Pancreas (tissue), 10 donors: ENCODE measurements at regions not wholly inside any gene's neighbourhood (a gene's known extent, or its start where the extent isn't known, plus 50 kb on each side); places are given as distances from the start of the nearest gene placed in this dataset.

ENCODE experiments used
- ATAC-seq, 4 donors: fragments of 200-7000 bp; cut with Tn5 transposase; one replicate each; pipeline versions ENCODE4 v1.8.0 to v1.9.1; 2020; ENCODE audit warnings: mild to moderate bottlenecking in 4 of 4, moderate library complexity in 4 of 4
- DNase-seq, 6 donors: peaks; one replicate each; pipeline ENCODE4 v3.0.0-alpha.2; 2020
- FAIRE-seq: peaks from 2 replicates; lab custom pipeline; 2012; peaks lifted over from hg19 to GRCh38; lab: Jason Lieb, UNC
- H3K27ac ChIP-seq, 4 donors: fragments of 200-600 bp; sonication (generic); 1 replicate in 3 of 4; 2 replicates in 1 of 4; pipeline versions ENCODE4 v1.5.0 to v1.8.0; 2020
- H3K27me3 ChIP-seq, 4 donors: fragments of 200-600 bp; one replicate each; pipeline ENCODE4 v1.8.0; 2021
- H3K36me3 ChIP-seq, 3 donors: fragments of 200-600 bp; sonication (generic) in 1 of 3; one replicate each; pipeline versions ENCODE4 v1.5.0 to v1.8.0; 2020 to 2021
- H3K4me1 ChIP-seq, 3 donors: fragments of 200-600 bp; one replicate each; pipeline ENCODE4 v1.8.0; 2021
- H3K4me3 ChIP-seq, 4 donors: fragments of 200-600 bp; sonication (generic) in 2 of 4; one replicate each; pipeline versions ENCODE4 v1.5.0 to v1.8.0; 2020 to 2021
- H3K9me3 ChIP-seq, 4 donors: fragments of 200-600 bp; one replicate each; pipeline ENCODE4 v1.8.0; 2021
- WGBS, 2 donors: extraction: QIAGEN DNeasy Blood & Tissue Kit; methylation state at CpG; one replicate each; pipeline ENCODE4 v1.1.7; 2013; 5-methylcytosine and 5-hydroxymethylcytosine counted together
- intact Hi-C, 3 donors: fragments of 100-400 bp; cut with DNase I; formaldehyde crosslinking; loops; one replicate each; pipeline versions ENCODE4 v1.11.1 to v1.14.2; 2022
- TF ChIP-seq, protein P1 (sequence below), 4 donors: fragments of 200-600 bp; sonication (generic) in 3 of 4; IDR thresholded peaks; one replicate each; pipeline versions ENCODE4 v1.5.0 to v1.8.0; 2021; ENCODE audit warnings: antibody characterized with exemption in 4 of 4
- donor health status: healthy with polysubstance abuse.
- donor health status: DM: no; HTN: no; CAD: no; lungs with moderate emphysema.
- donor health status: DM: no; HTN: no; CAD: no.
- donor health status: control.
- donor health status: control.
- donor health status: Bipolar disorder and iron deficiency.
- donor health status: DM: yes; HTN: yes; CAD: no.
- donor health status: DM: no; HTN: no; CAD: no.
- donor health status: DM: no; HTN: no; CAD: no.
- donor health status: DM: yes; HTN: yes; CAD: no.

DNA sequence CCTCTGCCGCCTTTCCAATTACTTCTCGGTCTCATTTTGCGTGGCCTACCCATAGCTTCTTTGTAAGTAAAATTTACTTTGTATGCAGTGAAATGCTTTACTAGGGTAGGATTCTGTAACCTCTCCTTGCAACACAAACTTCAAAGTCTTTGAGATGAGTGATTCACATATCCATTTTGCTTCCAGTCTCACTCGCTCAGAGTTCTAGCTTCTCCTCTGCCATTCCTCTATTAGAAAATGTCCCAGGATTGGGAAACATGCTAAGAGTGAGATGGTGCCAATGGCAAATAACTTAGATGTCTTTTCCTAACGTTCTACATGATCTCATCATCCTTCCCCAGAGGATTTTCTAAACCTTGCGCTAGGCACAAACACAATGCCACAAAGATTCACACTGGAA, 270.5 kb upstream of the SLC30A5 start:
- H3K4me3 ChIP-seq, result no peak overlapping the region
- H3K27ac ChIP-seq, result no peak overlapping the region
- H3K4me1 ChIP-seq, result no peaks in the 10 kb centered on the region
- TF ChIP-seq, protein P1, sequence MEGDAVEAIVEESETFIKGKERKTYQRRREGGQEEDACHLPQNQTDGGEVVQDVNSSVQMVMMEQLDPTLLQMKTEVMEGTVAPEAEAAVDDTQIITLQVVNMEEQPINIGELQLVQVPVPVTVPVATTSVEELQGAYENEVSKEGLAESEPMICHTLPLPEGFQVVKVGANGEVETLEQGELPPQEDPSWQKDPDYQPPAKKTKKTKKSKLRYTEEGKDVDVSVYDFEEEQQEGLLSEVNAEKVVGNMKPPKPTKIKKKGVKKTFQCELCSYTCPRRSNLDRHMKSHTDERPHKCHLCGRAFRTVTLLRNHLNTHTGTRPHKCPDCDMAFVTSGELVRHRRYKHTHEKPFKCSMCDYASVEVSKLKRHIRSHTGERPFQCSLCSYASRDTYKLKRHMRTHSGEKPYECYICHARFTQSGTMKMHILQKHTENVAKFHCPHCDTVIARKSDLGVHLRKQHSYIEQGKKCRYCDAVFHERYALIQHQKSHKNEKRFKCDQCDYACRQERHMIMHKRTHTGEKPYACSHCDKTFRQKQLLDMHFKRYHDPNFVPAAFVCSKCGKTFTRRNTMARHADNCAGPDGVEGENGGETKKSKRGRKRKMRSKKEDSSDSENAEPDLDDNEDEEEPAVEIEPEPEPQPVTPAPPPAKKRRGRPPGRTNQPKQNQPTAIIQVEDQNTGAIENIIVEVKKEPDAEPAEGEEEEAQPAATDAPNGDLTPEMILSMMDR (IDR thresholded peaks at IDR 0.05), result no peak
- no peaks in the 10 kb centered on the region for H3K36me3 ChIP-seq
- intact Hi-C loops, result no loop called here
- ATAC-seq, result no peak
- 77 to 84% methylated on average over 6 of the region's 6 CpGs for WGBS, 2 donors
- no peaks in the 10 kb centered on the region for H3K9me3 ChIP-seq
- FAIRE-seq, result no peak
- H3K27me3 ChIP-seq, result no peaks in the 10 kb centered on the region
- DNase-seq, result no peak

DNA sequence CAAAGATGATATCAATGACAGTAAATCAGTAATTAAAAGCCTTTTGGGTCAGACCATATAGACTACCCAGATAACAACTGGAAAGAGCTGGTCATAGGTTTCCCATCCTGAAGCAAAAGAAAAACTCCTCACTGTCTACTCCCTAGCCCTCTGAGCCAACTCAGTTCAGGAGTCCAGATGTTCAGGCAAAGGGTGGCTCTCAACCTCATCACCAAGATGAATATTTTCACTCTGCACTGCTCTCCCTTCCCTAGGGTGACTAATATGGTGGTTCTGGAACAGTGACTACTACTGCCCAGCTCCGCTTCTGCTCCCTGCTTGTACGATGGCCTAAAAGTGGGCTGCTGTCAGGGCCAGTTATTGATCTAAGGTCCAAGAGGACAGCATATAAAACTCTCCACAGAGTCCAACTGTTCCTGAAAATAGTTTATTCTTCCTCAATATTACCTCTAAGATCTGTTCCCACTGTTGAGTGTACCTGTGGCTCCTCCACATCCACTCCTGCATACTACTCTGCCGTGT, 263.4 kb upstream of the SLC30A5 start:
- no peak for ATAC-seq
- no peaks in the 10 kb centered on the region for H3K27me3 ChIP-seq
- WGBS, 2 donors, result 80 to 88% methylated on average over 3 of the region's 3 CpGs
- H3K4me1 ChIP-seq, result no peaks in the 10 kb centered on the region
- no peak overlapping the region for H3K27ac ChIP-seq
- no peak for DNase-seq
- intact Hi-C loops, result no loop called here
- no peaks in the 10 kb centered on the region for H3K36me3 ChIP-seq
- no peaks in the 10 kb centered on the region for H3K9me3 ChIP-seq
- no peak for FAIRE-seq
- H3K4me3 ChIP-seq, result no peak overlapping the region
- TF ChIP-seq, protein P1 (IDR thresholded peaks at IDR 0.05), result no peak

DNA sequence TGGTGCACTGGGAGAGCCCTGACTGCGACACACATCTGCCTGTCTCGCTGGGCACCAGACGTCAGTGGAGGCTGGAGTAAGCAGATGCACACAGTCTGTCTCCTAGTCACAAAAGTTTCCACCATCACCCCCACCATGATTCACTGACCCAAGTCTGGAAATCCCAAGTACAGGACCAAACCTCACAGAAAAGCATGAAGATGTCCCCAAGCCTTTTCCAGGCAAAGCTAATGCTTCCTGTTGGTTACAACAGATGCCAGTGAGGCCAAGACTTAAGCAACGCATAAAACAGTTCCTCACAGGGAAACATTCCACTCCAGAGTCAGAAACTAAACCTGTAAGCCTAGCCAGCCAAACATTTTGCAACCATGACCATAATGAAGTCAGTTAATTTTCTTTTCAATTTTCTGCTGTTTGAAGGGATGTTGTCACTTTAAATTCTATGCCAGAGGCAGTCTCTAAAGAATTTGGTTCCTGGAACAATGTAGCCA, 259.3 kb upstream of the SLC30A5 start:
- WGBS, 2 donors, result 81 to 85% methylated on average over 4 of the region's 4 CpGs
- no peak for FAIRE-seq
- H3K4me3 ChIP-seq, result no peak overlapping the region
- H3K9me3 ChIP-seq, result no peaks in the 10 kb centered on the region
- DNase-seq, result no peak
- peak in 2 of 4 donors; percentile 15 to 58 for ATAC-seq
- no peaks in the 10 kb centered on the region for H3K36me3 ChIP-seq
- TF ChIP-seq, protein P1 (IDR thresholded peaks at IDR 0.05), result no peak
- intact Hi-C loops, result no loop called here
- H3K27me3 ChIP-seq, result no peaks in the 10 kb centered on the region
- no peak overlapping the region for H3K27ac ChIP-seq
- H3K4me1 ChIP-seq, result no peaks in the 10 kb centered on the region

DNA sequence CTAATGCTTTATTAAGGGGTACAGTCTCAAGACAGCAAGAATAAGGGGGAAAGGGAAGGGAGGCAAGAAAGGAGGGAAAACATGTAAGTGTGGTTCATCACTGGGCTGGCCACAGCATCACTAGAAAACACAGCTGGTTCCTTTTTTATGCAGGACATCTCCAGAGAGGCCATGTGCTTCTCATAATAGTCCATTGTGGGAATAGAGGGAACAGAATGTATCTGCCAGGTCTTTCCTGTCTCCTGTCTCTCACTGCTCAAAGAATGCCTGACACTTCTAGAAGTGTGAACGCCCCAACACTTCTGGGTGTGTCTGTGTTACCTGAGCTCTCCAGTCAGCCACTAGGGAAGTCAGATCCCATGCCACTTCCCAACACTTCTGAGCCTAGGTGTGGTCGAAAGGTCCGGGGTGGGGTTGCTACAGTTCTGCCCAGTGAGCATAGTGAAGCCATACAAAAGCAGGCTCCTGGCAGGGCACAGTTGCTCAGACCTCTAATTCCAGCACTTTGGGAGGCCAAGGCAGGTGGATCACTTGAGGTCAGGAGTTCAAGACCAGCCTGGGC, 255.6 kb upstream of the SLC30A5 start:
- 79 to 84% methylated on average over 3 of the region's 3 CpGs for WGBS, 2 donors
- H3K27ac ChIP-seq, result no peak overlapping the region
- H3K36me3 ChIP-seq, result no peaks in the 10 kb centered on the region
- FAIRE-seq (no peak), ATAC-seq (no peak), DNase-seq (no peak)
- intact Hi-C loops, result no loop called here
- H3K9me3 ChIP-seq, result no peaks in the 10 kb centered on the region
- TF ChIP-seq, protein P1 (IDR thresholded peaks at IDR 0.05), result no peak
- H3K27me3 ChIP-seq, result no peaks in the 10 kb centered on the region
- no peaks in the 10 kb centered on the region for H3K4me1 ChIP-seq
- H3K4me3 ChIP-seq, result no peak overlapping the region

DNA sequence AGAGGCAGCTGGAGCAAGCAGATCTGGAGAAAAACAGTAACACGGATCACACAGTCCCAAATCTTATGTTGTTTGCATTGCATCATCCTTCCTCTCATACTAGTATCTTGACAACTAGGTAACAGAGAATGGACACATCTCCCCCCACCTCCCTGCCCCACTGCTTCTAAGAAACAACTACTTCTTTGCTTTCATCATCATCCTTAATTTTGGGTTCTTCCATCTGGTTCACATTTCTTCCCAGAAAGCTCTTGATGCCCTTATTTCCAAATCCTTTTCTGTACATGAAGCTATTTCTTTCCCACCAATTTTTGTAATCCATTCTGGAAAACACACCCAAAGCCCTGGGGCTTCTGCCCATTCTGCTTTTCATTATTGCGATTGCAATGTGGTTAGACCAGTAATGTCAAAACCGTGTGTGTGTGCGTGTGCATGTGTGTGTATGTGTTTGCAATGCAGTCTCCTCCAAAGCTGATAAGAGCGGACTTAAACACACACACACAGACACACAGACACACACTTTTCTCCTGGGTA, 254.7 kb upstream of the SLC30A5 start:
- H3K36me3 ChIP-seq, result no peaks in the 10 kb centered on the region
- TF ChIP-seq, protein P1 (IDR thresholded peaks at IDR 0.05), result no peak
- 18 to 23% methylated on average over 5 of the region's 5 CpGs for WGBS, 2 donors
- intact Hi-C loops, result no loop called here
- H3K9me3 ChIP-seq, result no peaks in the 10 kb centered on the region
- no peak overlapping the region for H3K27ac ChIP-seq
- no peaks in the 10 kb centered on the region for H3K27me3 ChIP-seq
- DNase-seq (no peak), FAIRE-seq (no peak), ATAC-seq (peak in 2 of 4 donors; percentile 49 to 75)
- no peaks in the 10 kb centered on the region for H3K4me1 ChIP-seq
- no peak overlapping the region for H3K4me3 ChIP-seq
